HUES6 (cell line): ENCODE measurements at regions not wholly inside any gene's neighbourhood (a gene's known extent, or its start where the extent isn't known, plus 50 kb on each side); places are given as distances from the start of the nearest gene placed in this dataset.

Experiments used
- H3K27ac ChIP-seq: 2 replicates; pipeline ENCODE4 v1.7.0; 2013; ENCODE audit warnings: low read depth, mild to moderate bottlenecking, low read length, inconsistent platforms
- H3K27me3 ChIP-seq: 2 replicates; pipeline ENCODE4 v1.6.1; 2013; ENCODE audit warnings: low read length; ENCODE audit not compliant: control insufficient read depth, insufficient read depth
- H3K36me3 ChIP-seq: 2 replicates; pipeline ENCODE4 v1.6.1; 2013; ENCODE audit warnings: low read length; ENCODE audit not compliant: control insufficient read depth, insufficient read depth
- H3K4me1 ChIP-seq: 2 replicates; pipeline ENCODE4 v1.6.1; 2013; ENCODE audit warnings: low read length; ENCODE audit not compliant: control insufficient read depth, insufficient read depth
- H3K4me3 ChIP-seq: 2 replicates; pipeline ENCODE4 v1.5.1; 2013; ENCODE audit warnings: low read depth, low read length
- H3K9ac ChIP-seq: one replicate; pipeline ENCODE4 v1.6.1; 2013; ENCODE audit warnings: mild to moderate bottlenecking, low read length
- H3K9me3 ChIP-seq: 2 replicates; pipeline ENCODE4 v1.6.1; 2013; ENCODE audit warnings: low read depth, low read length; ENCODE audit not compliant: control insufficient read depth, insufficient read depth

DNA sequence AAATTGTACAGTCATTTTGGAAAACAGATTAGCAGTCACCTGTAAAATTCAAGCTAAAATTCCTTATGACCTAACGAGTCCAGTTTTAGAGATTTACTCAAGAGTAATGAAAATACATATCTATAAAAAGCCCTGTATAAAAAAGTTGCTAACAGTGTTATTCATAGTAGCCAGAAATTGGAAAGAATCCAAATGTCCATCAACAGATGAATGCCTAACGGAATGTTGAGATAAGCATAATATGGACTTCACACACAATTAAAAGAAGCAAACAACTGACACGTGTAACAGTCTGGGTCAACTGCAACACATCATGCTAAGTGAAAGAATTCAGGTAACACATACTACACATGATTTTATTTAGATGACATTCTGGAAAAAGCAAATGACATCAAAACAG lies 584.8 kb upstream of the AGA start:
- H3K36me3 ChIP-seq, result no peaks in the 10 kb centered on the region
- no peaks in the 10 kb centered on the region for H3K27me3 ChIP-seq
- no peak overlapping the region for H3K9ac ChIP-seq
- H3K4me1 ChIP-seq, result no peaks in the 10 kb centered on the region
- H3K4me3 ChIP-seq, result no peak overlapping the region
- H3K9me3 ChIP-seq, result no peaks in the 10 kb centered on the region
- no peak overlapping the region for H3K27ac ChIP-seq

DNA sequence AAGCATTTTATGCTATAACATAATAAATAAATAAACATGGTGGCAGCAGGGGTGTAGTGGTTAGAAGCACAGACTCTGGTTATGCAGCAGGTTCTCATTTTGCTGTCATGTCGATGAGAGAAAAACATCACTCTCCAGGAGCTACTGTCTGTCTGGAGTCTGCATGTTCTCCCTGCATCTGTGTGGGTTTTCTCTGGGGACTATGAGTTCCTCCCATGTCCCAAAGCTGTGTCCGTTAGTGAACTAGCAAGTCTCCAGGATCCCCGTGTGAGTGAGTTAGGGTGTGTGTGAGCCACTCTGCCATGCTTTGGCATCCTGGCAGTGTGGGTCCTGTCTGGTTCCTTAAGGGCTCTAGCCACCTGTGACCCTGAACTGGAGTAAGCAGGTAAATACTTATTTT lies 585.6 kb upstream of the AGA start:
- H3K27me3 ChIP-seq, result no peaks in the 10 kb centered on the region
- no peak overlapping the region for H3K27ac ChIP-seq
- no peaks in the 10 kb centered on the region for H3K36me3 ChIP-seq
- no peak overlapping the region for H3K9ac ChIP-seq
- H3K4me1 ChIP-seq, result no peaks in the 10 kb centered on the region
- H3K9me3 ChIP-seq, result no peaks in the 10 kb centered on the region
- H3K4me3 ChIP-seq, result no peak overlapping the region

DNA sequence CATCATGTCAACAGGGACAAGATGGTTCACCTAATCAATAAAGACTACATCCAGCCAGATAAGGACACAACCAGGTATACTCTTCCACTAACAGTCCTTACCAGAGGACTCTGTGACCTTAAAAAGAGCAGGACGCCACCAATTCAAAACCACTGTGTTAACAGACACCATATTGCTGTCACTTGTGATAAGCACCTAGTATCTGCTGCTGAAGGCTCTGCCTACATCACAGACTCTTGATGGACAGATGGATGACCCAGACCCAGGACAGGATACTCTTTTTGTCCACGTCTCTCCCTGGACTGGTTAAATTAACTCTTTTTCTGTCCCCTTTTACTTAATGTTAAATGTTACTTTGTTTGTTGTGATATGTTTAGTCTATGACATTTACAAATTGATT lies 586.2 kb upstream of the AGA start:
- H3K4me1 ChIP-seq, result no peaks in the 10 kb centered on the region
- H3K27me3 ChIP-seq, result no peaks in the 10 kb centered on the region
- H3K36me3 ChIP-seq, result no peaks in the 10 kb centered on the region
- no peak overlapping the region for H3K27ac ChIP-seq
- H3K9me3 ChIP-seq, result no peaks in the 10 kb centered on the region
- no peak overlapping the region for H3K9ac ChIP-seq
- no peak overlapping the region for H3K4me3 ChIP-seq

DNA sequence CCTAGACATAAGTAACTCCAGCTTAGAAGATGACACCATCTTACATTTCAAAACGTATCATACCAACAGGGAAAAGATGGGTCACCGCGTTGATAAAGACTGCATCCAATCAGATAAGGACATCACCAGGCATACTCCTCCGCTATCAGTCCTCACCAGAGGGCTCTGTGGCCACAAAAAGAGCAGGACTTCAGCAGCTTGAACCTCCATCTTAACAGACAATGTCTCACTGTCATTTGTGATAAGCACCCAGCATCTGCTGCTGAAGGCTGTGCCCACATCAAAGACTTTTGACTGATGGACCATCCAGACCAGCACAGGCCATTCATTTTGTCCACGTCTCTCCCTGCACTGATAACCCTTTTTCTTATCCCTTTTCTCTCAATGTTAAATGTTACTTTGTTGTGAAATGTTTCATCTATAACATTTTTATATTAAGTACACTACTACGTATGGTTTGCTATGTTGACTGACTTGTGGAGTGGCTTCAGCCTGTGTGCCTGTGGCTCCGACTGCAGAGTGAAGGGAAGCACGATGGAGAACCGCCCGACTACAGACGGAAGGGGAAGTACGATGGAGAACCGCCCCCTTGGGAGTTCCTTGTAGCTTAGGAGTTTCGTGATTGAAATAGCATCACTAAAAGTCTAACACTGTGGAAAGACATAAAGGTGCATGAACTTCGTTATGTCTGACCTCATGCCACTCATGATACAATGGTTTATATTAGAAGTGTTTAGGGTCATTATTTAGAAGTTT lies 595.4 kb upstream of the AGA start:
- H3K36me3 ChIP-seq, result no peaks in the 10 kb centered on the region
- no peaks in the 10 kb centered on the region for H3K4me1 ChIP-seq
- H3K27me3 ChIP-seq, result no peaks in the 10 kb centered on the region
- no peak overlapping the region for H3K4me3 ChIP-seq
- H3K9ac ChIP-seq, result no peak overlapping the region
- H3K27ac ChIP-seq, result no peak overlapping the region
- H3K9me3 ChIP-seq, result no peaks in the 10 kb centered on the region

DNA sequence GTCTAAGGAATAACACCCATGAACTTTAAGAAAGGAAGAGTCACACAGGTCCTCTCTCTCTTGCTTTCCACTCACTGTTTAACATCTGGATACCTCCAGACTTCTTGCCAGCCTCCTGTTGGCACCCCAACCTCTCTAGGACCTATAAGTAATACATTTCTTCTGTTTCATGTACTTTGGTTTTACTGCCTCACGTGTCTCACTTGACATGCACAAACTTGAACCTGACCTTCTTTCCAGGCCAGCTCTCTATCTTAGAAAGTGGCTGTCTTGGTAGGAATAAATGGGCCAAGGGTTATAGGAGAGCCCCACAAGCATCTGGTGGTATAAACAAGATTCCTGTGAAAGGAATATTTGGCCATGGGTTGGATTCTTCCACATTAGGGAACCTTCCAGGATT lies 614.8 kb upstream of the AGA start:
- Histone ChIP-seq H3K27ac (no peak overlapping the region), H3K4me1 (no peaks in the 10 kb centered on the region), H3K9me3 (no peaks in the 10 kb centered on the region), H3K4me3 (no peak overlapping the region), H3K27me3 (no peaks in the 10 kb centered on the region), H3K36me3 (no peaks in the 10 kb centered on the region), H3K9ac (no peak overlapping the region)

DNA sequence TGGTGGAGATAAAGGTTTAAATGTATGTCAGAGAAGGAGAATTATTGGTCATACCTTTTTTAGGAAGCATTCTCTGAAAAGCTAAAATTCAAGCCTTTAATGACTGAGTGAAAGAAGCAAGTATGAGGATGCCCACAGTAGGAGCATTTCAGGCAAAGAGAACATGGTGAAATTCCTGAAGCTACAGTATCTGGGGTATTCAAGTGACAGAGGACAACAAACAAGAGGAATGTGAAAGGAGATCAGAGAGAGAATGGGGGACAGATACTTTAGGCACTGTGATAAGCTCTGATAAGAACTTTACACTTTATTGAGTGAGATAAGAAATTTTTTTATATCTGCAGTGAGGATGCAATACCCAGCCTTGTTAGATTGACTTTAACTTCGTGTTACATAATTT lies 621.3 kb upstream of the AGA start:
- Histone ChIP-seq H3K9me3 (no peaks in the 10 kb centered on the region), H3K36me3 (no peaks in the 10 kb centered on the region), H3K27ac (no peak overlapping the region), H3K4me3 (no peak overlapping the region), H3K9ac (no peak overlapping the region), H3K4me1 (no peaks in the 10 kb centered on the region), H3K27me3 (no peaks in the 10 kb centered on the region)

DNA sequence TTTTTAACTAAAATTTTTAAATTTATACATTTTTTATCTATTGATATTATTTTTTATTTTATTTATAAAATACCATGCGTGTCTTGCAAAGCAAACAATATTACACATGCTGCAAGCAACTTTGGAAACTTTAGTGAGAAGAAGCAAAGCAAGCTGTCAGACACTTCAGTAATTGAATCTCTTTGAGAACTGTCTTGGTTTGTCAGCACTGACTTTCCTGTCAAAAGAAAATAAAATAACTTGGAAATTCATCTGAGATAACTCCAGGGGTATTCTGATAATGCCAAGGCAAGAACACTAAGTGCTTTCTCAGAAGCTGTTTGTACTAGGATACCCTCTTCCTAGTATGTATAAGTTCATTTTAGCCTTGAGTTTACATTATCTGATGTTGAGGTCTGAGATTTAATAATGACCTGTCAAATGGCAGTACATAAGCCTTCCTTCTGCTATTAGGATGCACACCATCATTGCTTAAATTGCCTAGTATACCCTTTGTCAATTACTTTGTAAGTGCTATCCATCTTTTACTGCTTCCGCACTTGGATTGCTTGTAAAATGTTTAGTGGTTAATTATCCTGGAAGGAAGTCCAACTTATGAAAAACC lies 624.2 kb upstream of the AGA start:
- no peak overlapping the region for H3K27ac ChIP-seq
- H3K4me3 ChIP-seq, result no peak overlapping the region
- no peak overlapping the region for H3K9ac ChIP-seq
- no peaks in the 10 kb centered on the region for H3K36me3 ChIP-seq
- no peaks in the 10 kb centered on the region for H3K27me3 ChIP-seq
- H3K4me1 ChIP-seq, result no peaks in the 10 kb centered on the region
- H3K9me3 ChIP-seq, result no peaks in the 10 kb centered on the region

DNA sequence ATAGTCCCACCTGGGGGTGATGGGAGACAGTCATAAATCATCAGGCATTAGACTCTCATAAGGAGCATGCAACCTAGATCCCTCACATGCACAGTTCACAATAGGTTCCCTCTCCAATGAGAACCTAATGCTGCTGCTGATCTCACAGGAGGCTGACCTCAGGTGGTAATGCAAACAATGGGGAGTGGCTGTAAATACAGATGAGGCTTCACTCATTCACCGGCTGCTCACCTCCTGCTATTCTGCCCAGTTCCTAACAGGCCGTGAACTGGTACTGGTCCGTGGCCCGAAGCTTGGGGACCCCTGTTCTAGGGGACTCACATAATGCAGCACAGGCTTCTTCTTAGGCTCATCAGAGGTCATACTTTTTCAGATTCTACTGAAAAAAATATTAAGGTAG lies 625.9 kb upstream of the AGA start:
- Histone ChIP-seq H3K4me1 (no peaks in the 10 kb centered on the region), H3K27ac (no peak overlapping the region), H3K9me3 (no peaks in the 10 kb centered on the region), H3K36me3 (no peaks in the 10 kb centered on the region), H3K4me3 (no peak overlapping the region), H3K9ac (no peak overlapping the region), H3K27me3 (no peaks in the 10 kb centered on the region)

DNA sequence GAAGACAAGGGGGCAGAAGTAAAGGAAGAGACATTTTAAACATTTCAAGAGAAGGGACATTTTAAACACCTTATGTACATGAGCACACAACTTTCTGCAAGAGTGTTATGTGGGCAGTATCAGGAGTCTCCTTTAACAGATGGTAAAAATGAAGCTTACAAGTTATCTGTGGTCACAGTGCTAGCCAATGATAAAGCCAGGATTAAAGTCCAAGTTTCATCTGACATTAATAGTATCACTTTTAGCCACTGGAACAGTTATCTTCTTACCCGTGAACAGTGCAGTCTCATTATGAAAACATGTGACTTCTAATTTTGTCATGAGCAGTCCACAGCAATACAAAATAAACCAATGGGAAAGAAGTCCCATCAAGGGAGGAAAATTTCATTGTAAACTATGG lies 627.9 kb upstream of the AGA start:
- Histone ChIP-seq H3K27ac (no peak overlapping the region), H3K9ac (no peak overlapping the region), H3K36me3 (no peaks in the 10 kb centered on the region), H3K4me3 (no peak overlapping the region), H3K4me1 (no peaks in the 10 kb centered on the region), H3K9me3 (no peaks in the 10 kb centered on the region), H3K27me3 (no peaks in the 10 kb centered on the region)

DNA sequence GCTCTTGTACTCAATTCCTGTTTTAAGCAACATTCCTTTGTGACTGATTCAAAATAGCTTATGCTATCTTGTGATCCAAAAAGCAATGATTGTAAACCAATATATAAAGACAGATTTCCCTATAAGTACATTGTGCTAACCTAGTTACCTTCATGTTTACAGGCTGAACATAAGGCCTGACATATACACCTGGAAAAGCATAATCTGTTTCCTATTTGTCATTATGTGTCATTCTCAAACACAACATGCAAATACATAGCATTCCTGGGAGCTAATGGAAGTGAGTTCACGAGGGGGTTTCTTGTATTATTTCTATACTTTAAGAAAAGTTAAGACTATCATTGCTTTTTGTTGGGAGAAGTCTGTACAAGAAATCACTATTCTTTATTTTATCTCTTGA lies 638.1 kb upstream of the AGA start:
- H3K9me3 ChIP-seq, result no peaks in the 10 kb centered on the region
- H3K36me3 ChIP-seq, result no peaks in the 10 kb centered on the region
- H3K27ac ChIP-seq, result no peak overlapping the region

DNA sequence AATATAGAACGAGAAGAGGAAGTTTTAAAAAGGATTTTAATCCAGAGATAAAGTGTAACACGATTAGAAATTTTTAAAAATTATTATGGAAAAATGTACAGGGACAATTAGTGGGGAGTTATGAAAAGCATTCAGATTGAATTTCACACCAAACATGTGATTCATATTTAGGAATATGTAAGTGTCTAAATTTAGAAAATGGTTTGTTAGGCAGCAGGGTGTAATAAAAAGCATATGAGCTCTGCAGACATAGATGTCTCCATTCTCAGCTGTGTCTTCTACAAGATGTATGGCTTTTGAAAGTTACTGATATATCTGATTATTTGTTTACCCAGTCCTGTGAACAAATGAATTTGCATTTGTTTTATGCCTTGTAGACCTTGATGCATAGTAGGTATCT lies 638.9 kb upstream of the AGA start:
- Histone ChIP-seq H3K9ac (no peak overlapping the region), H3K4me1 (peaks cover 5% of the 10 kb centered on the region; the same call in 1 of the 2 replicates), H3K27ac (no peak overlapping the region), H3K36me3 (no peaks in the 10 kb centered on the region), H3K27me3 (no peaks in the 10 kb centered on the region), H3K9me3 (no peaks in the 10 kb centered on the region), H3K4me3 (no peak overlapping the region)

More for the DNA sequence above, 638.1 kb upstream of the AGA start:
- Histone ChIP-seq H3K4me1 (0 out of 2 replicates have a peak, but pooled peaks cover 3% of the 10 kb centered on the region), H3K9ac (no peak overlapping the region), H3K4me3 (no peak overlapping the region), H3K27me3 (no peaks in the 10 kb centered on the region)
